Activated naive CD4-positive, alpha-beta T cell treated with anti-CD3 and anti-CD28 coated beads, Interleukin-2, amount 50 U/mL, for 72 hours (primary cell): ENCODE measurements at regions not wholly inside any gene's neighbourhood (a gene's known extent, or its start where the extent isn't known, plus 50 kb on each side); places are given as distances from the start of the nearest gene placed in this dataset.

Experiments
- ATAC-seq, 2 donors: fragments of 150-1000 bp; cut with Tn5 transposase; 2 replicates each; pipeline ENCODE4 v1.10.0; 2021; ENCODE audit warnings: mild to moderate bottlenecking in 2 of 2, moderate library complexity in 2 of 2
- DNase-seq, 2 donors: peaks; one replicate each; pipeline ENCODE4 v3.0.0; 2021 to 2022; ENCODE audit warnings: low spot score in 2 of 2
- H3K27ac Mint-ChIP-seq, 2 donors: one replicate each; pipeline ENCODE4 v1.8.0; 2022; ENCODE audit warnings: mild to moderate bottlenecking in 2 of 2, mixed read lengths in 2 of 2
- H3K36me3 Mint-ChIP-seq, 2 donors: one replicate each; pipeline ENCODE4 v1.8.0; 2022; ENCODE audit warnings: mixed read lengths in 2 of 2
- H3K9me3 Mint-ChIP-seq, 2 donors: one replicate each; pipeline ENCODE4 v1.8.0; 2022; ENCODE audit warnings: mixed read lengths in 2 of 2

DNA sequence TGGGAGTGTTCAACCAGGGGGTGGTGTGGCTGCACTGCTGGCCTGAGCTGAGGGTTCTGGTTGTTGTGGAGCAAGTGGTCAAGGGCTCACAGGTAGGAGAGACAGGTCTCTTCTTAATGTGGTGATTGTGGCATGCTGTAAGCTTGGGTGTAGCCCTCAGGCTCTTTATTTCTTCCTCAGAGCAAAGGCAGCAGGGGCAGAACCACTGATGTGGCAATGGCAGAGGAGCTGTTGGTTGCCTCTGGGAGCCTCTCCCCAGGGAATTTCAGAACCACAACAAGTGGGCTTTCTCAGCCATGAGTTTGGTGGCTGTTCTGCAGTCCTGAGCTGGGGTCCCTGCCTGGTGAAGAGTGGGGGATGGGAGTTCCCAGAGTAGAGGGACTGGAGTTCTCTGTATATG, 1017.2 kb downstream of the SH3BGRL start:
- Mint-ChIP-seq H3K9me3 (peaks cover 0 to 6% of the 10 kb centered on the region in 2 donors), H3K27ac (no peak overlapping the region), H3K36me3 (peaks cover 0 to 5% of the 10 kb centered on the region in 2 donors)
- ATAC-seq (no peak), DNase-seq (no peak)

DNA sequence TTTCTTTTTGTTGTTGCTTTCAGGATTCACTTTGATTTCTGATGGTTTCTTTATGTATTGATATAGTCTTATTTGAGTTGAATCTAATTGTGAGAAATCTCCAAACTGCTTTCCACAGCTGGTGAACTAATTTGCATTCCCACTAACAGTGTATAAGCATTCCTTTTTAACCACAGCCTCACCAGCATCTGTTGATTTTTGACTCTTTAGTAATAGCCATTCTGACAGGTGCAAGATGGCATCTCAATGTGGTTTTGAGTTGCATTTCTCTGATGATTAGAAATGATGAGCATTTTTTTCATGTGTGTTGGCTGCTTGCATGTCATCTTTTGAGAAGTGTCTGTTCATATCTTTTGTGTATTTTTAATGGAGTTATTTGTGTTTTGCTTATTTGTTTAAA, 1023.1 kb downstream of the SH3BGRL start:
- Mint-ChIP-seq H3K27ac (no peak overlapping the region), H3K36me3 (no peaks in the 10 kb centered on the region), H3K9me3 (no peaks in the 10 kb centered on the region)
- ATAC-seq (no peak), DNase-seq (no peak)

DNA sequence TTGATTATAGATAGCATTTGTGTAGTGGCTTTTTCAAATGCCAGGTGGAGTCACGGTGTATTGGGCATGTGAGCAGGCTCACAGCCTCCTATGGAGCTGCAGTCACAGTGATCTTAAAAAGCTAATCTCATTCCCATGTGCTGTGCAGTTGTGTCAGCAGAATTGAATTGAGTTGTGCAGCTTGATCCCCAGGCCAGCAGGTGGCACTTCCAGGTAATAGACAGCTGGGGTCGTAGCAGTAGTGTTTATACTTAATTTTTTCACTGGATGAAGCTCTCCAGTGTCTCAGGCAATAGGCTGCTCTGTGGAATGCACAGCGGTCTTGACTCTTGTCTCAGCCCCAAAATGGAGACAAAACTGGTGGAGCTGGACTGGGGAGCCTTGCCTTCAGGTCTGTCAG, 1028.1 kb downstream of the SH3BGRL start:
- no peak for DNase-seq
- no peaks in the 10 kb centered on the region for H3K9me3 Mint-ChIP-seq

DNA sequence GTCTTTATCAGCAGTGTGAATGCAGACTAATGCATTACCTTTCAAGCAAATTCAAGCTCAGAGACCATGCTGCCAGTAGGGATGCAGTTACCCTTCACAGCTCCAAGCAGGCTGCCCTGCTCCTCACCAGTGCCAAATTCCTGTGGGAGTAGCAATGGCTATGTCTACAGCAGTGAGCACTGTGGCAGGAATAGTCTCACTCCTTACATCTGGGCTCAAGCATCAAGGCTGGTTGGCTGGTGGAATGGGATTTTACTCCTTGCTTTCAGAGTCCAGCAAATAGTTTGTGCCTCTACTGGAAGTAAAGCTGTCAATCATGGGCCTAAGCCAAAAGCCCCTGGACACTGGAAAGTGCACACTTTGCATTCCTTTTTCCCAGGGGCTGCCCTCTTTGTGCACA, 1030.8 kb downstream of the SH3BGRL start:
- no peak for ATAC-seq
- no peak for DNase-seq
- H3K36me3 Mint-ChIP-seq = peaks cover 0 to 5% of the 10 kb centered on the region in 2 donors
- H3K27ac Mint-ChIP-seq = no peak overlapping the region
- H3K9me3 Mint-ChIP-seq = peaks cover 0 to 10% of the 10 kb centered on the region in 2 donors

More for the DNA sequence above, 1028.1 kb downstream of the SH3BGRL start:
- Mint-ChIP-seq H3K36me3 (no peaks in the 10 kb centered on the region), H3K27ac (no peak overlapping the region)
- no peak for ATAC-seq

DNA sequence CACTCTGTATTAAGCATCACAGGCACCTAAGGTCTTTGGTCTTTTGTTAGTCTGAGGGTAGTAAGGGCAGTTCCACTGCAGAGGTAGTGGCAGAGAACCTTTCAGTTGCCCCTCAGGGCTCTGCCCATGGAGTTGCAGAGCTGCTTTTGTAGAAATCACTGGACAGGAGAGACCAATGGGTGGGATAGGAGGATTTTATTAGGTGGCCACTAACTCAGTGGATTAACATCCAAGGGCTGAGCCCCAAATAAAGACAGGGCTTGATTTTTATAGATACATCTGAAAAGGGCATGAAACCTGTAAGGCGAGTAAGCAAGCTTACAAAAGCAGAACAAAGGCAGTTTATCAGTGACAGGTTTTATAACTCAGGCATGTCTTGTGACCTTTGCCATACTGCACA, 1035.4 kb downstream of the SH3BGRL start:
- ATAC-seq = no peak
- H3K36me3 Mint-ChIP-seq = peaks cover 0 to 11% of the 10 kb centered on the region in 2 donors
- H3K27ac Mint-ChIP-seq = no peak overlapping the region
- no peak for DNase-seq
- peaks cover 5 to 14% of the 10 kb centered on the region in 2 donors for H3K9me3 Mint-ChIP-seq
